GM23338 (cell line): ENCODE measurements at regions not wholly inside any gene's neighbourhood (a gene's known extent, or its start where the extent isn't known, plus 50 kb on each side); places are given as distances from the start of the nearest gene placed in this dataset.
"Not testable (repeated sequence)": the region's sequence is repeated elsewhere in the genome, so short reads cannot be mapped to it uniquely, and the experiment has no call there.

Experiments
- CREB1 ChIP-seq: fragments of 250-450 bp; sonication (Bioruptor Pico); IDR thresholded peaks from 2 replicates; pipeline ENCODE4 v1.5.0; 2020; ENCODE audit warnings: low read depth, mild to moderate bottlenecking, moderate library complexity
- EZH2 ChIP-seq: fragments of 200-600 bp; sonication (generic); IDR thresholded peaks from one replicate; pipeline ENCODE4 v1.8.0; 2017; ENCODE audit warnings: antibody characterized with exemption, mild to moderate bottlenecking, low read depth; ENCODE audit not compliant: unreplicated experiment
- EZH2phosphoT487 ChIP-seq: fragments of 200-600 bp; sonication (generic); IDR thresholded peaks from one replicate; pipeline ENCODE4 v1.8.1; 2018; ENCODE audit warnings: antibody characterized with exemption; ENCODE audit not compliant: unreplicated experiment
- NANOG ChIP-seq: IDR thresholded peaks from 2 replicates; pipeline ENCODE4 v1.6.1; 2016; ENCODE audit warnings: antibody characterized with exemption, borderline replicate concordance
- POLR2AphosphoS5 ChIP-seq: IDR thresholded peaks from 2 replicates; pipeline ENCODE4 v1.6.1; 2016; ENCODE audit warnings: antibody characterized with exemption, low read depth
- STAT1 ChIP-seq: IDR thresholded peaks from one replicate; pipeline ENCODE4 v1.6.1; 2016; ENCODE audit warnings: antibody characterized with exemption; ENCODE audit not compliant: unreplicated experiment
- ZNF114 ChIP-seq: fragments of 250-450 bp; sonication (Bioruptor Pico); IDR thresholded peaks from 2 replicates; pipeline ENCODE4 v1.5.0; 2020; ENCODE audit warnings: mild to moderate bottlenecking, moderate library complexity
- TF ChIP-seq, protein P1 (sequence below), 2 experiments: fragments of 200-600 bp in 1 of 2; sonication (generic) in 1 of 2; conservative IDR thresholded peaks; 2 replicates each; pipeline versions ENCODE4 v1.5.1 to v1.6.1; 2016 to 2017; ENCODE audit warnings: antibody characterized with exemption in 2 of 2, low read depth in 2 of 2, mild to moderate bottlenecking in 2 of 2, moderate library complexity in 1 of 2
- TF ChIP-seq, protein P2 (sequence below): IDR thresholded peaks from one replicate; pipeline ENCODE4 v1.6.1; 2018; ENCODE audit warnings: antibody characterized with exemption; ENCODE audit not compliant: unreplicated experiment

DNA sequence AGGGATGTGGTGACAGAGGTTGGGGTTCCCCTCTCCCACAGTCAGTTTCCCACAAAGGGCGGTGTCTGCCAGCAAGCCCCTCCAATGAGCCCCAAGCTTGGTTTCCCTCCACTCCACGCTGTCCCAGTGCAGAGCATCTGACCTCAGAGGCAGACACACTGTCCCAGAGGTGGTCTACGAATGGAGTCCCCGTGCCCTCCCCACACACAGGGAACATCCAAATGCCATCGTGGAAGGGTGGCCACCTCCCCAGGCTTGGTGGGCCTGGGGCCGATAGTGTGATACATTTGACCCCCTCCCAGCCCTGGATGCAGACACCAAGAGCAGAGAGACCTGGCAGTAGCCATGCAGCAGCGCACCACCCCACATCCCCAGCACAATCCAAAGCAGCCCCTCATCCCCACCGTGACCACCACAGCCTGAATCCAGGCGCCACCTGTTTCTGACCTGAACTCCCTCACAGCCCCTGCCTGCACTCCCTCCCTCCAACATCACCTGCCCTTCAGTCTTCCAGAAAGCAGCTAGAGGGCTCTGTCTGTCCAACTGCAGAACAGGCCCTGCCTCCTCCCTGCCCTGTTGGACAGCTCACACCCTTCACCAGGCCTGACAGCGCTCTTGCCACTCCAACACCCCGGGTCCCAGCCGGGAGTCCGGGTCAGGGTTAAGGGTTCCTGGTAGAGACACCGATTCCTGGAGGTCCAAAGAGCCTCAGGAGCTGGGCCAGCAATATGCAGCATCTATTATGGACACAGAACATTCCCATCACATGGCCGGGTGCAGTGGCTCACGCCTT is 156.5 kb upstream of the RIMBP3B start:
- TF ChIP-seq, protein P1, sequence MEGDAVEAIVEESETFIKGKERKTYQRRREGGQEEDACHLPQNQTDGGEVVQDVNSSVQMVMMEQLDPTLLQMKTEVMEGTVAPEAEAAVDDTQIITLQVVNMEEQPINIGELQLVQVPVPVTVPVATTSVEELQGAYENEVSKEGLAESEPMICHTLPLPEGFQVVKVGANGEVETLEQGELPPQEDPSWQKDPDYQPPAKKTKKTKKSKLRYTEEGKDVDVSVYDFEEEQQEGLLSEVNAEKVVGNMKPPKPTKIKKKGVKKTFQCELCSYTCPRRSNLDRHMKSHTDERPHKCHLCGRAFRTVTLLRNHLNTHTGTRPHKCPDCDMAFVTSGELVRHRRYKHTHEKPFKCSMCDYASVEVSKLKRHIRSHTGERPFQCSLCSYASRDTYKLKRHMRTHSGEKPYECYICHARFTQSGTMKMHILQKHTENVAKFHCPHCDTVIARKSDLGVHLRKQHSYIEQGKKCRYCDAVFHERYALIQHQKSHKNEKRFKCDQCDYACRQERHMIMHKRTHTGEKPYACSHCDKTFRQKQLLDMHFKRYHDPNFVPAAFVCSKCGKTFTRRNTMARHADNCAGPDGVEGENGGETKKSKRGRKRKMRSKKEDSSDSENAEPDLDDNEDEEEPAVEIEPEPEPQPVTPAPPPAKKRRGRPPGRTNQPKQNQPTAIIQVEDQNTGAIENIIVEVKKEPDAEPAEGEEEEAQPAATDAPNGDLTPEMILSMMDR (conservative IDR thresholded peaks at IDR 0.05; ENCODE audit: low read depth in 2 of 2), result not testable (repeated sequence)
- TF ChIP-seq POLR2AphosphoS5; ZNF114 (CRISPR knock-in tag); EZH2phosphoT487; EZH2; STAT1; CREB1 (CRISPR knock-in tag); NANOG: not testable (repeated sequence)
- TF ChIP-seq, protein P2, sequence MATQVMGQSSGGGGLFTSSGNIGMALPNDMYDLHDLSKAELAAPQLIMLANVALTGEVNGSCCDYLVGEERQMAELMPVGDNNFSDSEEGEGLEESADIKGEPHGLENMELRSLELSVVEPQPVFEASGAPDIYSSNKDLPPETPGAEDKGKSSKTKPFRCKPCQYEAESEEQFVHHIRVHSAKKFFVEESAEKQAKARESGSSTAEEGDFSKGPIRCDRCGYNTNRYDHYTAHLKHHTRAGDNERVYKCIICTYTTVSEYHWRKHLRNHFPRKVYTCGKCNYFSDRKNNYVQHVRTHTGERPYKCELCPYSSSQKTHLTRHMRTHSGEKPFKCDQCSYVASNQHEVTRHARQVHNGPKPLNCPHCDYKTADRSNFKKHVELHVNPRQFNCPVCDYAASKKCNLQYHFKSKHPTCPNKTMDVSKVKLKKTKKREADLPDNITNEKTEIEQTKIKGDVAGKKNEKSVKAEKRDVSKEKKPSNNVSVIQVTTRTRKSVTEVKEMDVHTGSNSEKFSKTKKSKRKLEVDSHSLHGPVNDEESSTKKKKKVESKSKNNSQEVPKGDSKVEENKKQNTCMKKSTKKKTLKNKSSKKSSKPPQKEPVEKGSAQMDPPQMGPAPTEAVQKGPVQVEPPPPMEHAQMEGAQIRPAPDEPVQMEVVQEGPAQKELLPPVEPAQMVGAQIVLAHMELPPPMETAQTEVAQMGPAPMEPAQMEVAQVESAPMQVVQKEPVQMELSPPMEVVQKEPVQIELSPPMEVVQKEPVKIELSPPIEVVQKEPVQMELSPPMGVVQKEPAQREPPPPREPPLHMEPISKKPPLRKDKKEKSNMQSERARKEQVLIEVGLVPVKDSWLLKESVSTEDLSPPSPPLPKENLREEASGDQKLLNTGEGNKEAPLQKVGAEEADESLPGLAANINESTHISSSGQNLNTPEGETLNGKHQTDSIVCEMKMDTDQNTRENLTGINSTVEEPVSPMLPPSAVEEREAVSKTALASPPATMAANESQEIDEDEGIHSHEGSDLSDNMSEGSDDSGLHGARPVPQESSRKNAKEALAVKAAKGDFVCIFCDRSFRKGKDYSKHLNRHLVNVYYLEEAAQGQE, result not testable (repeated sequence)
